AG20443 (cell line): ENCODE measurements at regions not wholly inside any gene's neighbourhood (a gene's known extent, or its start where the extent isn't known, plus 50 kb on each side); places are given as distances from the start of the nearest gene placed in this dataset.

Source experiments
- DNase-seq: peaks from one replicate; pipeline ENCODE4 v3.0.0; 2012; ENCODE audit warnings: low spot score, mixed read lengths

DNA sequence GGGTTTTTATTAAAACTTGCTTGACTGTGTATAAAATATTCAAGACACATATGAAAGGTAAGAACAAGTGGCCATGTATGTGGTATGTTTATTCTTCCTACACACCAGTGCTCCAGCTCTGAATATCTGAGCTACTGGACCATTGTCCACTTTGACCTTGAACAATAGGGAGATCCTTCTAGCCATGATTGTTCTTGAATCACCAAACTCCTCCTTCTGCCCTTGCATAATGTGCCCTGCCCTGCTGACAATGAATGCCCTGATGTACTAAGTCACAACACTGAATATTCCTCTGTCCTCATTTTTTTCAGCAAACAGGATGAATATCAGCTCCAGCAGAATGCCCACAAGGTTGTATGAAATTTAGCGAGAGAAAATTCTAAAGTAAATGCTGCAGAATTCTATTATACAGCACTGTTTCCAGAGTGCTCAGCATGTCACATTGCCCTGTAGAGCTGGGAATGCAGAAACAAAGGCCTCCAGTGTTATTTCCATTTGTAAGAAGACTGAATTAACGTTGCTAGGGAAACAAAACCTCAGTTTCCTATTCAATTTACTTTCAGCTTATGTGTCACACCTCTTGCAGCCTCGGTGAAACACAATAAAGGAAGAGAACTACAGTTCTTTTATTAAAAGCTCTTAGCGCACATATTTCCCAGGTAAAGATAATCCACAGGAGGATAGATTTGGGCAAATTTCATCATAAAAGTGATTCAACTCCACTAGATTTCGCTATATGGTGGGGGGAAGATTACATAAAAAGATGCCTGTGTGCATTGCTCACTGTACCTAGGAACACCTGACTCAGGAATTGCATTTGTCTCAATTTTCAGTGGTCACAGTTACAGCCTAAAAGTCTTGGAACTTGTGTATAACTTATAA lies 187.4 kb upstream of the ATP1B1 start:
- no peak for DNase-seq

DNA sequence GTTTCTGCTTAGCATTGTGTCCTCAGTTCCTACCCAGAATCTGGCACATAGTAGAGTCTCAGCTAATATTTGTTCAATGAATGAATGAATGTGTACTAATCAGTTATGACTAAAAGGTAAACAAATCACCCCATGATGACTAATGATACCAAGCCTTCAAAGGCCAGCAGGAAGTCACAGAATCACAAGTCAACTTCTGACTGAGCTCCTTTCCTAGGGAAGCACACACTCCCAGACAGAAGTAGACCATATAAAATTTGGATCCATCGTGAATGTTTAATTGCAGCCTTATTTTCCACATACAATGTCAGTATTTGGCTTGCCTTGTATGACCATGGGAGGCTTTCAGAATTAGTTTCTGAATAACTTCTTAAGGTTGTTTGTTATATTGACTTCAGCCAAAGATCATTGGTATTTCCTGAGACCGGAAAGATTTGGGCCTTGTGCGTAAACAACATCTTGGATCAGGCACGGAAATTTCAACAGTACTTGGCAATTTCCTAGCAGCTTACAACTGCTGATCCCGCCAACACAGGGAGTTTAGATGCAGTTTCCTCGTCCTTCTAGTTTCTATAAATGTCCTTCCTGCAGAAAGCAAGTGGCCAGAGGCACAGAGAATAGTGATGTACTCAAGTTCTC lies 185.9 kb upstream of the ATP1B1 start:
- peak; percentile 21 for DNase-seq

DNA sequence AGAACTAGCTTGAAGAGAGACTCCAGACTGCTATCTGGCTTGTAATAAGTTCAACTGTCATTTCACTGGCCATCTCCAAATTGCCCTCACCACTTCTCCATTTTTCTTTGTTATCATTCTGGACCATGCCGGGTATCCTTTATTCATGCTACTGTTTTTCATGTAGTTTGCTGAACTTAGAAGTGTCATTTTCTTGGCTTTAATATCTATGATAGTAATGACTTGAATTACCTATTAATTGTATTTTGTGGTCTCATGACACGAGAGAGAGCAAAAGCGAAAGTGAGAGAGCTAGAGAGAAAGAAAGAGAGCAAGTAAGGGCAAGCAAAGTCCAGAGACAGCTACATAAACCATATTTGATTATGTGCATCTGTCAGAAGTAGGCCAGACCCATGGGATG lies 184.9 kb upstream of the ATP1B1 start:
- no peak for DNase-seq

DNA sequence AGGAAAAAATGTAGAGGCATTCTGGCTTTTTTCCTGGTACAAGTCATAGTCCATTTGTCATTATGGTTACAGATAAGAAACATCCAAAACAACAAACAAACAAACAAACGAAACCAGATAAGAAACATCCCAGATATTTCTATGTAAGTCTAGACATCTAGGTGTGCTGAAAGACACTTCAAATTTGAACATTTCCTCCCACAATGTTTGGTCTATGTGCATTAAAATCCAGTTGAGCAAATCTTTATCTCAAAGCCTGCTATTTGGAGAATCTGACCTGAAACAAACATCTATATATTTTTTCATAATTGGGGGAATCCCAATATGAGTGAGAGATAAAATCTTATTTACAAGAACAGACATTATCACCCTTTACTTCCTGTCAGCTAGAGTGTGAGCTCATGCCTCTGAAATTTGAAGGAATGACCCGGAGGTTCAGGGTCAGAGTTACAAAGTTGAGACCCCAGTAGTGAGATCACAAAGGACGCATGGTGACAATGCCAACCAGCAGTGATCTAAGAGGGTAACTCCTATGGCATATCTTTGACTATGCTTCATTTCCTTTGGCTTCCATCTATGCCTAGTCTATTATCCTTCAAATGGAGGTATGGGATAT lies 182.9 kb upstream of the ATP1B1 start:
- DNase-seq = no peak

DNA sequence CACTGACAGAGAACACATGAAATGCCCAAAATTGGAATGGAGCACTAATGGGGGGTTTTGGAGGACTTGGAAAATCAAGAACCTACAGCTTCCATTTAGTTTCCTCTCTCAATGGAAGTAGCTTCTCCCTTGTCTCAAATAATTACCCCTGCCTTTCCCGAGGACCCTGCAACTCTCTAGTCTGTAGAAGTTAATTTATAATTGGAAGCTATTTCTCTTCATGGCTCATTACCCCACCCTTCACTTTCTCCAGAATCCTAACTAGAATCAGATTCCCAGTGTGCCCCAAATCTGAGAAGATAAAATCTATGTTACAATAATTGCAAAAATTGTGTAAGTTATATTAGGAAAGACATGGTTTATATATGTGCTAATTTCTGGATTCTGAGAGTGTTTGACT lies 181.5 kb upstream of the ATP1B1 start:
- DNase-seq = no peak

DNA sequence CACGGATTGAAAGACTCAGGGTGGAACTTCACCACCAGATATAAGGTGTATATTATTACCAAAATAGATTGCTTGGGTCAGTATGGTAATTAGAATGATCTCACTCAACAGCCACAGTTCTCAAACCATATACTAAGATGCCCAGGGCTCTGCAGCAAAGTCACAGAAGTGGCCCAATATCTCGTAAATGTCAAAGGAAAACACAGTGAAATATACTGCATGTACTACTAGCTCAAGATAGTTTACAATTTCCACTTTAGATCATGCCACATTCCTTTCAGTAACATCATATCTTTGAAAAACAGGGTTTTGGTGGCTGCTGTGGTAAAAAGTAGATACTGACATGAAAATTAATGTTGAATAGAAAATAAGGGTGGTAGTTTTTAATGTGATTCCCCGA lies 180.3 kb upstream of the ATP1B1 start:
- no peak for DNase-seq

DNA sequence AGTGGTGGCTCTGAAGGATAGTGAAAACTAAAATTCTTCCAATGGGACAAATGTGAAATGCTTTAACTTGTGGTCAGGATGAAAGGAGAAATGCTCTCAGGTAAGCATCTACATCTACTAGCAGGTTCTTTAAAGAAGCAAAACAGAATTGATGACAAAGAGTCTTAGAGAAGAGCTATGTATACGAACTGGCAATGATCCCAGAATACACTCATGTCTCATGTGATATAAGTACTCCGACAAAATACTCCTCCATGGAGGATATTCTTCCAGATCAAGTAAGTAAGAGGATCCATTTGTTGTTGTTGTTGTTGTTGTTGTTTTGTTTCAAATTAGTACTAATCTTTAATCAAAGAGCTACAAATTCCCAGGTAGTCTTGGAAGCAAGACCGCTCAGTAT lies 174.0 kb upstream of the ATP1B1 start:
- no peak for DNase-seq

DNA sequence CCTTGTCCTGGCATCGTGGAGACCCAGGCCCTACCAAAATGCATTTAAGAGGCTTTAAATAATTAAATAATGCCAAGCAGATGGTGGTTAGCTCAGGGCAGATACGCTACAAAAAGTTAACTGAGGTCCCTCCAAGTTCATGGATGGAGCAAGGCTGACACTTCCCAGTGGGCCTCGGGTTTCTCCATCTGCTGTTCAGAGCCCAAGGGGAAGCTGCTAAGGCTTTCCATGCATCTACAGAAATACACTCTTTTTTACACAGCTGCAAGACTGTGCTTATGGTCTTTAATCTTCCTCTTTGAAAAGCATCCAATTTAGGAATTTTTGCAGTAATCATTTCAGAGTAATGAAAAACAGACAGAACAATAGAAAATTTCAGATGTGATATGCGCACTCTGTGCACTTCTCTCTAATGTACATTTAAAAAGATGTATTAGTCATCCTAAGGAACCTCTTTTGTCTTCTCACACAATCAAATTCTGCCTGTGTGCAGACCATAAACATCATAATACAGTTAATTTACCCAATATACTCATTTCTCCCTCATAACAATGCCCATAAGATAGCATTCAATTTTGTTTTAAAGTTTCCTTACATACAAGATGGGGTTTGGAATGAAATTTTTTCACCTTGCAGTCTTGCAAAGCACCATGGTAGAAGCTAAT lies 173.2 kb upstream of the ATP1B1 start:
- no peak for DNase-seq

DNA sequence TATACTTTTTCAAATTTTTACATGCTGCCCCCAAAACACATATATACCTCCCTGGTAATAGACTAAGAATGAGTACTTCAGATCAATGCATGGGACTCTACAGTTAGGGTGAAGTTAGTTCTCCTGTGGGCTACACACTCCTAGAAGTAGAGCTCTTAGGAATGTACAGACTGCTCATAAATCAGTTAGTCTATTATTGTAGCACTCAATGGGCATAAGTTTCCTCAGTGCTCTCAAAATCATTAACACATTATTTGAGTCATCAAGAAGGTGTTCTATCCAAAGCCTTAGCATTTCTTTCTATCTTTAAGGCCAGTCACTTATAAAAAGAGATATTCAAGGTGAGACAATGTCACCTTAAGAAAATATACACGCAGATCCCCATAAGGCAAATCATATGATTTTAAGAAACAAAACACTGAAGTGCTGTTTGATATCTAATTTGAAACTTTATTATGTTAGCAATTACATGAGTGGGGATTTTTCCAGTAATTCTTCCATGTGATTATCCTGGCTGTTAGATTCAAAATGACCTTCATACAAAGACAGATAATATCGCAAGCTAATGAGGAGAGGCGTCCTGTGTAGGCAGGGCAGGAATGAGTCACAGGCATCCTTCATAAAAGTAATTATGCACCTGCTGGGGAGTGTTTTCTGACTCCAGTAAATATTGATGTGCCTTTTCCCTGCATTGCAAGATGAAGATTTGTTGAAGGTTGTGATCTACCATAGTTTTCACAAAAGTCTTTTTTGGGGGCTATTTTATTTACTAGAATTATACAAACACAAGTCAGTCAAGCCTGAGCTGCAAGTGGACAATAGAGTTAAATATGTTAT lies 167.2 kb upstream of the ATP1B1 start:
- DNase-seq = no peak

DNA sequence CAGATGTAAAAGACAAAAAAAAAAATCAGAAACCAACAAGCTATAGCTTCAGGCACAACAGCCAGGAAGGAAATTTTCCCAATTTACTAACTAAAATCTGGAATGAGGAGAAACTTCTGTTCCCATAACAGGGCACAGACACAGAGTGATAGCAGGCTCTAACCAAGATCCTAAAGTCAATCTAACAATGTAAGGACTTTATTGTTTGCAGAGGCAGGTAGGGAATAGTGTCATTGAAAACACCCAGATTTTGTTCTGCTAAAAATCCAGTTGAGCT lies 166.6 kb upstream of the ATP1B1 start:
- DNase-seq = no peak

DNA sequence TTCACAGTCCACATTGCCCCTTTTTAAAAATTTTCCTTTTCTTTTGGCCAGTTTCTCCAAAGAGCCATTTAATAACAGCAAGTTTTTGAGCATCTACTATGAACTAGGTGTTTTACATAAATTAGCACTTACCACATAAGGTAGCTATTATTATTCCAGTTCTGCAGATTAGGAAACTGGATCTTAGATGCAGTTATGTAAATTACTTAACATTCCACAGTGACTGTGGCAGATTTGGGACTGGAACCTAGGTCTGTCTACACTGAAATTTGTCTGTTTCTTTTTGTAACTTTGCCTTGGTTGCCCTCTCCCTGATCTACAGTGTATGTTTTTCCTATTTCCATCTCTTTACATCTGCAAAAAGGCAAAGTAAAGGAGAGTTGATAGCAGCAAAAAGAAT lies 164.8 kb upstream of the ATP1B1 start:
- DNase-seq = no peak

DNA sequence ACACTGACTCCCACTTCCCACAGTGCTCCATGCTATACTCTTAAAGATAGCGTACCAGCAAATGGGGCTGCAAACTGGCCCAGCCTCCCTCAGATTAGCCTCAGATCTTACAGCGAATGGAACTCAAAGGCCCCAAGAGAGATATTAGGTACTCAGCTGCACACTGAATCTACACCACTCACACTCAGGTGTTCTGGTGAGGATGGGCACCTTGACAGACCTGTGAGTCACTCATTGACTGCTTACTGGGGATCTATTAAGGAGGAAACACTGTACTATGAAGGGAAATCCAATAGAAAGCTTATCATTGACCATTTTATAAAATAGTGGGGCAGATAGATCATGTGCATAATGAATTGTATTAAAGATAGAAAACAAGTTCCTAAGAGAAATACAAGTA lies 164.3 kb upstream of the ATP1B1 start:
- DNase-seq = no peak

DNA sequence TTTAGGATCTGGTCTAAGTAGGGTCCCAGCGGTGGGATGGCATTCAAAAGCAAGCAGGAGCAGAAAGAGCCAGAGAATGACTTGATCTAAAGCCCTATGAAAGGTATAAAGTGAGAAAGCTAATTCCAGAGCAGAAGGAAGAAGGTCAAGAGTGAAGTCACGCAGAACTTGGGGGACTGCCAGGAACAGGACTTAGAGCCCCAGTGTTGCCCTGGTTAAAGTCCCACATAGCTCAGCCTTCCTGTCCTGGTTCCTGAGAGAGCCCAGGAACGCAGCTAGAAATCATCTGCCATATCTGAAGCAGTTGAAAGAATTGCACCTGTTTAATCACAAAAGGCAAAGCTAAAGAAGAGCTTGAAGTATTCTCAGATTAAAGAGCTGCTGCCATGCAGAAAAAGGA lies 160.6 kb upstream of the ATP1B1 start:
- no peak for DNase-seq

DNA sequence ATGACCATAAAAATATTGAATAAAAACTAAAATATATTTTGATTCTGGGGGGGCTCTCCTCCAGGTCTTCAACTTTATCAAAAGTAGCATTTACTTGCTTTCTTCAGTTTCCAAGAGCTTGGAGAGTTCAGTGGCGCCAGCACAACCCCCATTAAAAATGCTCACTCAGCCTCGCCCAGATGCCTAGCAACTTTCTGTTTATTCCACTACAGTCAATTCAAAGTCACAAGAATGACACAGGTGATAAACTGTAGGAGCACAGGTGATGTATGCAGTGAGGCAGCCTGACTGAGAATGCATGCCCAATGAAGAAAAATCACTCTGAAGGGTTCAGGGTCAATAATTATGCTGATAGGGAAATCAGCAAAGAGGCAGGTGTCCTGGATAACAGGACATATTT lies 159.4 kb upstream of the ATP1B1 start:
- DNase-seq = no peak

DNA sequence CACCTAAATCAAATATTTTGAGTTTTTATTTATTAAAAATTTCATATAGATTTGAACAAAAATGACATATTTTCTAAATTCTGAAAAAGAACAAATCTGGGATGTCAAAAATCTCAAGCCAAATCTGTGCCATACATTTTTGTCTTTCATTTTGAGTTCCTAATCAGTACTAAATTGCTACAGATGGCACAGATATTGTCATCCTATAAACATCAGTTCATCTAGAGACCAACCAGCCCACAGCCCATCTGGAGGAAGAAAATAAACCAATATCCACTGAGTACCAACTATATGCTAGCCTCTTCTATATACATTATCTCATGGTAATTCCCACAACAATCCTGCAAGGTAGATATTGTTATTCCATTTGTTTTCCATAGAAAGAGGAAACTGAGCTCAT lies 156.8 kb upstream of the ATP1B1 start:
- no peak for DNase-seq

DNA sequence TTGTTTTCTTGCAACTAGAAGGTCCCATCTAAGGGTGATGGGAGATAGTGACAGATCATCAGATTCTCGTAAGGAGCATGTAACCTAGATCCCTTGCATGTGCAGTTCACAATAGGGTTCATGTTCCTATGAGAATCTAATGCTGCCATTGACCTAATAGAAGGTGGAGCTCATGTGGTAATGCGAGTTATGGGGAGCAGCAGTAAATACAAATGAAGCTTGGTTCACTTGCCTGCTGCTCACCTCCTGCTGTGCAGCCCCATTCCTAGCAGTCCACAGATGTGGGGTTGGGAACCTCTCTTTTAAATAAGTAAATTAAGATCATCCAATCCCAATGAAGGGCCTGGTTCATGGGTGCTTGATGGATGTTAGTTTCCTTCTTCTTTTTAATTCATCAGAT lies 148.7 kb upstream of the ATP1B1 start:
- DNase-seq = no peak

DNA sequence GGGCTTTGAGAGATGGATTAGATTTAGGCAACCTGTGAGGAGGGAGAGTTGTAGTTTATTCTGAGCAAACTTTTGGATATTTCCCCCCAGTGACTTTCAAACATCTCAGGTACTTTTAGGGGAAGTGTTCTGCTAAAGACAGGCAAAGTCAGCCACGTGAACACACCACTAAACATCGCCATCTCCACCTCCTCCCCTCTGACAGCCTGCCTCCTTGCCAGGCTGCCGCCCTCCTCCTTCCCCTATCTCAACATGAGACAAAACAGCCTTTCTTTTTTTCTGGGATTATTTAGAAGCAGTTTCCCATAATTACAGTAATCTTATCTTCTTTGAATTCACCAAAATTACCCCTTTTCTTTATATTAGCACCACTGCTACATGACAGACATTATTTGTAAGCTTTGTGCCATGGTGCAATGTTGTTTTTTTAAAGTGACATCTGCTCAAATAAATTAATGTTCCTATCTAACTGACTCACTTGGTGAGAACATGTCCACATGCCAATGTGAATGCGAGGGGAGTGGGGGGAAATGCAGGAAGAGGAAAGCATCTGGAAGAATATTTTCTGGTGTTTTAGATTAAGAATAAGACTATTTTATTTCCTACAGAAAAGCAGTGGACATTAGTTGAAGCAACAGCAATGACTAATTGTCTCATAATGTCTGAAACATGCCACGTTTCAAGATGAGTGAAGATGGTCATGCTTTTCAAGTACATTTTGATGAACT lies 147.8 kb upstream of the ATP1B1 start:
- DNase-seq = no peak

DNA sequence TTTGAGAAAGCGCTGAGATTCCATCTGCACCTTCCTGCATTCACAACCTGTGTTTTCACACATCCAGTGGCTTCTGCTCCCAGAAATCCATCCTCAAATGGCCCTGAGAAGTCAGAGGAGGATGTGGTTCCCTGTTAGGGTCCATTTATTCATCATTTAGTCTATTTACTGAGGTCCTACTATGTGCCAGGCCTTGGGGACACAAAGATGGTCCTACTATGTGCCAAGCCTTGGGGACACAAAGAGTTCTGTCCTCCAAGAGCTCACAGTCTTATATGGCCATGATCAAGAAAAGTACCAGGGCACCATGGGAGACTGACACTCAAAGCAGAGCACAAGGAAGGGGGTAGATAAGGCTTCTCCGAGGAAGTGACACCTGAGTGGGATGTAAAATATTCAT lies 147.1 kb upstream of the ATP1B1 start:
- DNase-seq = no peak

DNA sequence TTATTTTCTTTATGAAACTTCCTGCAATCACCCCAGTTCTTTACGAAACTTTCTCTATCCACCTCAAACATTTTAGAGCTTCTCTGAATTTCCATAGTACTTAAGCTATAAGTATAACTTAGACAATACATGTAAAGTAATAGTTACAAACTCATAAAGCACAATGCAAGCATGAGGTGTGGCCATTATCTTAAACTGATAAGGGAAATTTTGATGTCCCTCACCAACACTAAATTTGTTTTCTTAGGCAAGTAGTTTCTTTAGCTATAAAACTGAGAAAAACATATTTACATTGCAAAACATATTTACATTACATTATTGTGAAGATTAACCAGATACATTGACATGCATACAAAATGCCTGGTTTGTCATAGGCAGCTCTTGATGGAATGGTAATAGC lies 146.4 kb upstream of the ATP1B1 start:
- DNase-seq = no peak

DNA sequence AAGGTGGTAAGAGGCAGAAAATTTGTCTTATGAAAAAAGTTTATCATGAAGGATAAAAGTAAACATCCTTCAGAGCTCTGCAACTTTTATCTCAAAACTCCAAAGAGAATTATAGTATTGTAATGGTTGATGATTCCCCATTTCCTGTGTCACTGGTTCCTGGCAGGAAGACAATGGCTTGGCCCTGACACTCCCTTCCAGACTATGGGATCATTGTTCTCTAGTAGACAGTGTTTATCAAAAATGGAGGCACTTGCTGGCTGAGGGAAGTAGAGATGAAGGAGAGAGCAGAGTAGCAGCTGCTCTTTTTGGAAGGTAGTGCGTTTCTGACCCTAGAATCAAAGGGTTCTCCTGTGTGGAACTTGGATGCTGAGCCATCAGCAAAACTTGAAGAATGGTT lies 145.9 kb upstream of the ATP1B1 start:
- no peak for DNase-seq

DNA sequence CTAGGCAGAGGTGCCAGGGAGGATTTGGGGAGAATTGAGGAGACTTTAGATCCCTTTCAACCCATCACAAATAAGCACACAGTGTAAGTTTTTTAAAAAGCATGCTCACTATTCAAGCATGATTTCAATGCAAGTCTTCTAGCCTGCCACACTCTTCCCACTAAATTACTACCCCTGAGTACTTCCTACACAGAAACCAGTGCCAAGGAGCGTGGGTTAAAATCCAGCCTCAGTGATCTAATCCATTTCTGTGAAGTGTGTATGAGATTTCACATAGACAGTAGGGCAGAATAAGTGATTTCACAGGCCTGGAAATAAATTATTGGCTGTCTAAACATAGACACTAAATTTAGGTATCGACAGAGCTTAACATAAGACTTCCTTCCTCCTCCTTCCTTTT lies 142.9 kb upstream of the ATP1B1 start:
- no peak for DNase-seq

DNA sequence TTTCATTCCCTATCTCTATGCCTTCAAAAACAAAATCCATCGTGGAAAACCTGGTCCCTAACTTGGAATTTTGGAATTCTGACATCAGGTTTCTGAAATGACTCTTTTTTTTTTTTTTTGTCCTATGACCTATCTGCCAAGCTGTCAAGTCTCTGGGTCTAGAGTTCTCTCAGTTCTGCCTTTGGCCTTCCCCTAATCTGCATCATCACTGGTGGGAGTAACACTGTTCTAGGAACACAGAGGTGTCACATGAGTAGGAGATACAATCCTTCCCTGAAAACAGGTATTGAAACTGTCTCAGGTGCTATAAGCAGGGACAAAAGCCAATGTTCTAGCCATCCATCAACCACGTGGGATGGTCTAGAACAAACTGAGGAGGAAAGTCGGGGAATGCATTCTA lies 142.0 kb upstream of the ATP1B1 start:
- DNase-seq = no peak
